HepG2 (cell line): ENCODE measurements at regions not wholly inside any gene's neighbourhood (a gene's known extent, or its start where the extent isn't known, plus 50 kb on each side); places are given as distances from the start of the nearest gene placed in this dataset.
"Not testable (repeated sequence)": the region's sequence is repeated elsewhere in the genome, so short reads cannot be mapped to it uniquely, and the experiment has no call there.

ENCODE experiments used
- ATAC-seq: fragments of 200-7000 bp; cut with Tn5 transposase; 3 replicates; pipeline ENCODE4 v1.9.1; 2020; ENCODE audit warnings: mild to moderate bottlenecking, moderate library complexity
- BruUV-seq: library from RNA; stranded (reverse); fragments of 400-500 nt; replicated peaks from 2 replicates; lab custom pipeline; 2021; lab: Mats Ljungman, UMichigan
- CTCF ChIA-PET: fragments of 300-600 bp; formaldehyde crosslinking; extraction: SDS; loops from one replicate; lab custom pipeline; 2021; ENCODE audit warnings: low total read pairs, inconsistent platforms, low intra/inter-chr PET ratio; lab: Yijun Ruan, JAX
- POLR2A ChIA-PET: fragments of 350-600 bp; sonication (Branson Sonifier 250); formaldehyde crosslinking; loops from one replicate; lab custom pipeline; 2020; ENCODE audit warnings: antibody characterized with exemption, inconsistent platforms; lab: Yijun Ruan, JAX
- DNase-seq: peaks from one replicate; pipeline ENCODE4 v3.0.0-alpha.2; 2015; ENCODE audit warnings: low spot score
- FAIRE-seq: peaks from 3 replicates; lab custom pipeline; 2011; peaks lifted over from hg19 to GRCh38; lab: Jason Lieb, UNC
- H2AFZ ChIP-seq: one replicate; pipeline ENCODE4 v1.6.1; 2011; ENCODE audit warnings: low read length, inconsistent platforms
- H3K27ac ChIP-seq: fragments of 300-600 bp; 3 replicates; pipeline ENCODE4 v1.8.0; 2011; ENCODE audit warnings: mixed run types, mild to moderate bottlenecking, mixed read lengths, low read length, inconsistent platforms; ENCODE audit not compliant: insufficient read depth; ENCODE audit errors: extremely low read length
- H3K27me3 ChIP-seq, 2 experiments: fragments of 200-600 bp in 1 of 2; 2 replicates in 1 of 2; 3 replicates in 1 of 2; pipeline versions ENCODE4 v1.6.0 to v1.8.0; 2011; ENCODE audit warnings: low read length in 2 of 2, mild to moderate bottlenecking in 2 of 2, moderate library complexity in 2 of 2, inconsistent platforms in 1 of 2; ENCODE audit not compliant: insufficient read depth in 2 of 2, control insufficient read depth in 1 of 2
- H3K36me3 ChIP-seq, 2 experiments: fragments of 200-600 bp in 1 of 2; replicated peaks in 1 of 2; 2 replicates in 1 of 2; 3 replicates in 1 of 2; pipeline versions ENCODE4 v1.5.1 to v1.8.0; 2011; ENCODE audit warnings: low read length in 2 of 2, inconsistent platforms in 1 of 2; ENCODE audit not compliant: insufficient read depth in 2 of 2, control insufficient read depth in 1 of 2
- H3K4me1 ChIP-seq: 2 replicates; pipeline ENCODE4 v1.5.1; 2012; ENCODE audit warnings: low read length, inconsistent platforms; ENCODE audit not compliant: insufficient read depth
- H3K4me2 ChIP-seq: 2 replicates; pipeline ENCODE4 v1.6.0; 2011; ENCODE audit warnings: low read depth, low read length, inconsistent platforms
- H3K4me3 ChIP-seq, 3 experiments: fragments of 200-600 bp in 1 of 3; sonication (generic), shearing (Covaris generic) in 1 of 3; replicated peaks in 1 of 3; 2 replicates each; pipeline ENCODE4 v1.5.1; 2011 to 2016; ENCODE audit warnings: low read length in 3 of 3, inconsistent platforms in 2 of 3, low read depth in 2 of 3, mild to moderate bottlenecking in 2 of 3, control low read depth in 1 of 3, mixed read lengths in 1 of 3; ENCODE audit not compliant: insufficient read depth in 1 of 3
- H3K79me2 ChIP-seq: one replicate; pipeline ENCODE4 v1.6.1; 2011; ENCODE audit warnings: low read length, inconsistent platforms; ENCODE audit not compliant: insufficient read depth
- H3K9ac ChIP-seq: 2 replicates; pipeline ENCODE4 v1.6.0; 2011; ENCODE audit warnings: mild to moderate bottlenecking, low read depth, low read length, inconsistent platforms; ENCODE audit not compliant: insufficient read depth
- H3K9me3 ChIP-seq: 2 replicates; pipeline ENCODE4 v1.5.1; 2012; ENCODE audit warnings: mild to moderate bottlenecking, low read length
- H4K20me1 ChIP-seq: 2 replicates; pipeline ENCODE4 v1.6.0; 2011; ENCODE audit warnings: inconsistent platforms, mild to moderate bottlenecking, low read length, moderate library complexity; ENCODE audit not compliant: insufficient read depth
- KDM3A ChIP-seq: IDR thresholded peaks from 2 replicates; pipeline ENCODE4 v1.6.1; 2018; ENCODE audit warnings: low read depth, missing compliant biosample characterization
- MED1 ChIP-seq: sonication (generic); formaldehyde crosslinking; IDR thresholded peaks from 2 replicates; pipeline ENCODE4 v1.4.0; 2020; ENCODE audit warnings: missing genetic modification reagents
- PAWR ChIP-seq: sonication (generic); formaldehyde crosslinking; IDR thresholded peaks from 2 replicates; pipeline ENCODE4 v1.4.0; 2020; ENCODE audit warnings: missing genetic modification reagents, mild to moderate bottlenecking, borderline replicate concordance
- RXRB ChIP-seq: IDR thresholded peaks from 2 replicates; pipeline ENCODE4 v1.6.1; 2016; ENCODE audit warnings: borderline replicate concordance, missing genetic modification reagents, missing compliant biosample characterization
- ZNF430 ChIP-seq: sonication (generic); formaldehyde crosslinking; IDR thresholded peaks from 2 replicates; pipeline ENCODE4 v1.9.0; 2021; ENCODE audit warnings: mild to moderate bottlenecking, missing genetic modification reagents
- WGBS: methylation state at CpG from one replicate; pipeline ENCODE4 v1.1.6; 2017; ENCODE audit warnings: low lambda C conversion rate; 5-methylcytosine and 5-hydroxymethylcytosine counted together
- in situ Hi-C: cut with HindIII; loops from 2 replicates; pipeline ENCODE4 v1.10.0; 2017; ENCODE audit warnings: low pct_unique_long_range_greater_than_20kb; ENCODE audit not compliant: extremely low pct_ligation_motif_present
- intact Hi-C: fragments of 100-400 bp; cut with micrococcal nuclease; formaldehyde crosslinking; loops from one replicate; pipeline ENCODE4 v1.10.0; 2022; ENCODE audit not compliant: unreplicated experiment
- TF ChIP-seq, protein P1 (sequence below): sonication (generic); formaldehyde crosslinking; IDR thresholded peaks from 2 replicates; pipeline ENCODE4 v1.4.0; 2020; ENCODE audit warnings: missing genetic modification reagents, borderline replicate concordance
- TF ChIP-seq, protein P2 (sequence below): sonication (generic); formaldehyde crosslinking; IDR thresholded peaks from 2 replicates; pipeline ENCODE4 v1.5.0; 2020; ENCODE audit warnings: mild to moderate bottlenecking, low read depth, missing genetic modification reagents, borderline replicate concordance

DNA sequence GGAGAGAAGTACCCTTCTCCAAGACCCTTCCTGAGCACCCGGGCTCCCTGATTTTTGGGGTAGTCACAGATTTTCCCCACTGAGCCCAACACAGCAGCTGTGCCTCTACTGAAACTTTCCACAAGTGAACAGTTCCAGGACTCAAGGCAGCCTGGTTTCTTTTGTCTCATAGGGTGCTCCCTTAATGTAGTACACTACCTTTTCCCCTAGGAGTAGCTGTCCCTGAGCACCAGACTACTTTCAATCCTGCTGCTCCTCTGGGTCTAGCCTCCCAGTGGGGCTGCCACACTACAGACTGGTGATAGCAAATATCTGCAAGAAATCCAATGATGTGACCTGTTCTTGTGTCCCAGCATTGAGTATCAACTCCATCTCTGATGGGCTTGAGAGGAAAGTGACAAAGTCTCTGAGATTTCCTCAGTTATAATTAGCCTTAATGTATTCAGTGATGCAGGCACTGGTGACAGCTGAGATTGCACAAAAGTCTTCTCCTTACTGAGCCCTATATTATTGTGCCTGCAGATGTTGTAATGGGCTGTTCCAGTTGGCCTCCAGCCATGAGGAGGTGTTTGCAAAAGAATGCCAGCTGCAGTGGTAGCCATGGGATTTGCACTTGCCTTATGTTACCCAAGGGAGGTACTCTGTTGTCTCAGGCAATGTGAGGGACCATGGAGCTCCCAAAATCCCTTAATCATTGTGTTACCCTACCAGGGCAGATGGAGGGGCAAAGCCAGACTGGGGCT is 1802.5 kb downstream of the EFNA5 start (continued):
- TF ChIP-seq, protein P1, sequence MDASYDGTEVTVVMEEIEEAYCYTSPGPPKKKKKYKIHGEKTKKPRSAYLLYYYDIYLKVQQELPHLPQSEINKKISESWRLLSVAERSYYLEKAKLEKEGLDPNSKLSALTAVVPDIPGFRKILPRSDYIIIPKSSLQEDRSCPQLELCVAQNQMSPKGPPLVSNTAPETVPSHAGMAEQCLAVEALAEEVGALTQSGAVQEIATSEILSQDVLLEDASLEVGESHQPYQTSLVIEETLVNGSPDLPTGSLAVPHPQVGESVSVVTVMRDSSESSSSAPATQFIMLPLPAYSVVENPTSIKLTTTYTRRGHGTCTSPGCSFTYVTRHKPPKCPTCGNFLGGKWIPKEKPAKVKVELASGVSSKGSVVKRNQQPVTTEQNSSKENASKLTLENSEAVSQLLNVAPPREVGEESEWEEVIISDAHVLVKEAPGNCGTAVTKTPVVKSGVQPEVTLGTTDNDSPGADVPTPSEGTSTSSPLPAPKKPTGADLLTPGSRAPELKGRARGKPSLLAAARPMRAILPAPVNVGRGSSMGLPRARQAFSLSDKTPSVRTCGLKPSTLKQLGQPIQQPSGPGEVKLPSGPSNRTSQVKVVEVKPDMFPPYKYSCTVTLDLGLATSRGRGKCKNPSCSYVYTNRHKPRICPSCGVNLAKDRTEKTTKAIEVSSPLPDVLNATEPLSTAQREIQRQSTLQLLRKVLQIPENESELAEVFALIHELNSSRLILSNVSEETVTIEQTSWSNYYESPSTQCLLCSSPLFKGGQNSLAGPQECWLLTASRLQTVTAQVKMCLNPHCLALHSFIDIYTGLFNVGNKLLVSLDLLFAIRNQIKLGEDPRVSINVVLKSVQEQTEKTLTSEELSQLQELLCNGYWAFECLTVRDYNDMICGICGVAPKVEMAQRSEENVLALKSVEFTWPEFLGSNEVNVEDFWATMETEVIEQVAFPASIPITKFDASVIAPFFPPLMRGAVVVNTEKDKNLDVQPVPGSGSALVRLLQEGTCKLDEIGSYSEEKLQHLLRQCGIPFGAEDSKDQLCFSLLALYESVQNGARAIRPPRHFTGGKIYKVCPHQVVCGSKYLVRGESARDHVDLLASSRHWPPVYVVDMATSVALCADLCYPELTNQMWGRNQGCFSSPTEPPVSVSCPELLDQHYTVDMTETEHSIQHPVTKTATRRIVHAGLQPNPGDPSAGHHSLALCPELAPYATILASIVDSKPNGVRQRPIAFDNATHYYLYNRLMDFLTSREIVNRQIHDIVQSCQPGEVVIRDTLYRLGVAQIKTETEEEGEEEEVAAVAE (CRISPR knock-in tag): no peak
- no peak for TF ChIP-seq RXRB
- TF ChIP-seq, protein P2, sequence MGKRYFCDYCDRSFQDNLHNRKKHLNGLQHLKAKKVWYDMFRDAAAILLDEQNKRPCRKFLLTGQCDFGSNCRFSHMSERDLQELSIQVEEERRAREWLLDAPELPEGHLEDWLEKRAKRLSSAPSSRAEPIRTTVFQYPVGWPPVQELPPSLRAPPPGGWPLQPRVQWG: no peak
- no peak for TF ChIP-seq ZNF430

DNA sequence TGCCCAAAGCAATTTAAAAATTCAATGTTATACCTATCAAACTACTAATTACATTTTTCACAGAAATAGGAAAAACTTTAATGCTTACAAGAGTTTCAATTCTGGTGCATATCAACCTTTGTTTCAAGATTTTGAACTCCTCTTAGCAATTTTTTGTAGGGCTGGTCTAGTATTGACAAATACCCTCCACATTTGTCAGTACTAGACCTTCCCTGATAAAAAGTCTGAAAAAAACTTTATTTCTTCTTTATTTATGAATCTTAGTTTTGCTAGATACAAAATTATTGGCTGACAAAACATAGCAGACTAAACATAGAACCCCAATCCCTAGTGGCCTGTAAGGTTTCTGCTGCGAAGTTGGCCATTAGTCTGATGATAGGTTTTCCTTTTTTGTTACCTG is 1804.9 kb downstream of the EFNA5 start:
- no peaks in the 10 kb centered on the region for H3K79me2 ChIP-seq
- no peaks in the 10 kb centered on the region for H3K4me1 ChIP-seq
- DNase-seq (no peak), ATAC-seq (no peak), FAIRE-seq (no peak)
- TF ChIP-seq MED1: no peak
- TF ChIP-seq PAWR: no peak
- no peak for TF ChIP-seq KDM3A (CRISPR knock-in tag)
- no peak overlapping the region for H2AFZ ChIP-seq
- no peak overlapping the region for H3K27ac ChIP-seq
- no peaks in the 10 kb centered on the region; a peak in 1 of 5 replicates for H3K27me3 ChIP-seq
- H3K4me2 ChIP-seq: no peak overlapping the region
- no peaks in the 10 kb centered on the region for H3K9me3 ChIP-seq
- ChIA-PET CTCF (no interaction called here), POLR2A (no interaction called here)
- BruUV-seq: no TSS peak
- in situ Hi-C loops (no loop called here), intact Hi-C loops (no loop called here)
- no peaks in the 10 kb centered on the region for H3K36me3 ChIP-seq
- H3K4me3 ChIP-seq: no peak overlapping the region
- no peak overlapping the region for H3K9ac ChIP-seq
- WGBS: 4% methylated on average over 1 of the region's 1 CpG
- no peaks in the 10 kb centered on the region for H4K20me1 ChIP-seq

DNA sequence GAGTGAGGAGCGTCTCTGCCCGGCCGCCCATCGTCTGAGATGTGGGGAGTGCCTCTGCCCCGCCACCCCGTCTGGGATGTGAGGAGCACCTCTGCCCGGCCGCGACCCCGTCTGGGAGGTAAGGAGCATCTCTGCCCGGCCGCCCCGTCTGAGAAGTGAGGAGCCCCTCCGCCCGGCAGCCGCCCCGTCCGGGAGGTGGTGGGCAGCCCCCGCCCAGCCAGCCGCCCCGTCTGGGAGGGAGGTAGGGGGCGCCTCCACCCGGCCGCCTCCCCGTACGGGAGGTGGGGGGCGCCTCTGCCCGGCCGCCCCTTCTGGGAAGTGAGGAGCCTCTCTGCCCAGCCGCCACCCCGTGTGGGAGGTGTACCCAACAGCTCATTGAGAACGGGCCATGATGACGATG is 1811.4 kb downstream of the EFNA5 start:
- BruUV-seq, POLR2A ChIA-PET, H3K9me3 ChIP-seq: not testable (repeated sequence)

More for the DNA sequence above, 1811.4 kb downstream of the EFNA5 start:
- H4K20me1 ChIP-seq, FAIRE-seq, H3K9ac ChIP-seq, H3K27ac ChIP-seq, ATAC-seq, intact Hi-C loops, H3K4me2 ChIP-seq, H3K36me3 ChIP-seq, DNase-seq, H3K27me3 ChIP-seq, H3K4me3 ChIP-seq, CTCF ChIA-PET, H2AFZ ChIP-seq, H3K79me2 ChIP-seq, in situ Hi-C loops, H3K4me1 ChIP-seq: not testable (repeated sequence)
- 88% methylated on average over 9 of the region's 33 CpGs for WGBS
